ENCODE measurements at regions not wholly inside any gene's neighbourhood (a gene's known extent, or its start where the extent isn't known, plus 50 kb on each side); places are given as distances from the start of the nearest gene placed in this dataset.

- DNase-seq (ENCODE audit: extremely low read depth, low read depth), result no peak
Observed at GRCh38 chr4:157574606-157575005, 354.1 kb downstream of the GRIA2 start.

GRCh38 chr4:157572951-157573350, 352.4 kb downstream of the GRIA2 start:
- DNase-seq (ENCODE audit: extremely low read depth, low read depth), result no peak

GRCh38 chr4:157572284-157572683, 351.8 kb downstream of the GRIA2 start:
- no peak for DNase-seq (ENCODE audit: extremely low read depth, low read depth)

- no peak for DNase-seq (ENCODE audit: extremely low read depth, low read depth)
Observed at GRCh38 chr4:157564771-157565170, 344.2 kb downstream of the GRIA2 start.

- no peak for DNase-seq (ENCODE audit: extremely low read depth, low read depth)
Observed at GRCh38 chr4:157564218-157564617, 343.7 kb downstream of the GRIA2 start.

- DNase-seq (ENCODE audit: extremely low read depth, low read depth), result no peak
Observed at GRCh38 chr4:157558016-157558415, 337.5 kb downstream of the GRIA2 start.

- no peak for DNase-seq (ENCODE audit: extremely low read depth, low read depth)
Observed at GRCh38 chr4:157550028-157550427, 329.5 kb downstream of the GRIA2 start.

- no peak for DNase-seq (ENCODE audit: extremely low read depth, low read depth)
Observed at GRCh38 chr4:157527954-157528353, 307.4 kb downstream of the GRIA2 start.

GRCh38 chr4:157521906-157522305, 301.4 kb downstream of the GRIA2 start:
- DNase-seq (ENCODE audit: extremely low read depth, low read depth), result no peak

GRCh38 chr4:157514711-157515110, 294.2 kb downstream of the GRIA2 start:
- DNase-seq (ENCODE audit: extremely low read depth, low read depth), result no peak

GRCh38 chr4:157509341-157509740, 288.8 kb downstream of the GRIA2 start:
- DNase-seq (ENCODE audit: extremely low read depth, low read depth), result no peak

GRCh38 chr4:157502656-157503055, 282.1 kb downstream of the GRIA2 start:
- DNase-seq (ENCODE audit: extremely low read depth, low read depth), result no peak

GRCh38 chr4:157459785-157460184, 239.3 kb downstream of the GRIA2 start:
- DNase-seq (ENCODE audit: extremely low read depth, low read depth), result no peak

- DNase-seq (ENCODE audit: extremely low read depth, low read depth), result no peak
Observed at GRCh38 chr4:157447195-157447594, 226.7 kb downstream of the GRIA2 start.

GRCh38 chr4:157444014-157444413, 223.5 kb downstream of the GRIA2 start:
- no peak for DNase-seq (ENCODE audit: extremely low read depth, low read depth)

GRCh38 chr4:157443537-157443936, 223.0 kb downstream of the GRIA2 start:
- no peak for DNase-seq (ENCODE audit: extremely low read depth, low read depth)

GRCh38 chr4:157425897-157426296, 205.4 kb downstream of the GRIA2 start:
- no peak for DNase-seq (ENCODE audit: extremely low read depth, low read depth)

- DNase-seq (ENCODE audit: extremely low read depth, low read depth), result no peak
Observed at GRCh38 chr4:157423526-157424020, 203.0 kb downstream of the GRIA2 start.

- DNase-seq (ENCODE audit: extremely low read depth, low read depth), result no peak
Observed at GRCh38 chr4:157421365-157421764, 200.8 kb downstream of the GRIA2 start.

All from NCI-H460 (cell line).